K562 (cell line): ENCODE measurements at regions not wholly inside any gene's neighbourhood (a gene's known extent, or its start where the extent isn't known, plus 50 kb on each side); places are given as distances from the start of the nearest gene placed in this dataset.

Experiments
- POLR2A ChIP-seq: fragments of 450-650 bp; conservative IDR thresholded peaks from 2 replicates; pipeline ENCODE4 v1.6.1; 2016
- POLR2AphosphoS5 ChIP-seq: IDR thresholded peaks from 2 replicates; pipeline ENCODE4 v1.6.1; 2011; ENCODE audit warnings: mild to moderate bottlenecking, low read depth, low read length, moderate library complexity; ENCODE audit not compliant: control insufficient read depth, insufficient read depth
- STAT5B ChIP-seq: fragments of 250-450 bp; sonication (Bioruptor Pico); IDR thresholded peaks from 2 replicates; pipeline ENCODE4 v1.8.0; 2021; ENCODE audit warnings: mild to moderate bottlenecking, inconsistent platforms
- TCF7L2 ChIP-seq: fragments of 150-350 bp; IDR thresholded peaks from 2 replicates; pipeline ENCODE4 v1.6.1; 2016; ENCODE audit warnings: low read depth, mild to moderate bottlenecking, low read length, moderate library complexity
- ZFX ChIP-seq: sonication (generic); formaldehyde crosslinking; IDR thresholded peaks from 2 replicates; pipeline ENCODE4 v1.8.0; 2022; ENCODE audit warnings: mild to moderate bottlenecking, missing genetic modification reagents, moderate library complexity
- TF ChIP-seq, protein P1 (sequence below), 3 experiments: IDR thresholded peaks in 2 of 3; conservative IDR thresholded peaks in 1 of 3; 2 replicates each; pipeline ENCODE4 v1.5.1; 2011 to 2012; ENCODE audit warnings: low read length in 3 of 3, mild to moderate bottlenecking in 3 of 3, control low read depth in 2 of 3, improper control_type of control experiment in 1 of 3, inconsistent platforms in 1 of 3, low read depth in 1 of 3, mixed read lengths in 1 of 3, moderate library complexity in 1 of 3; ENCODE audit not compliant: insufficient read depth in 2 of 3

DNA sequence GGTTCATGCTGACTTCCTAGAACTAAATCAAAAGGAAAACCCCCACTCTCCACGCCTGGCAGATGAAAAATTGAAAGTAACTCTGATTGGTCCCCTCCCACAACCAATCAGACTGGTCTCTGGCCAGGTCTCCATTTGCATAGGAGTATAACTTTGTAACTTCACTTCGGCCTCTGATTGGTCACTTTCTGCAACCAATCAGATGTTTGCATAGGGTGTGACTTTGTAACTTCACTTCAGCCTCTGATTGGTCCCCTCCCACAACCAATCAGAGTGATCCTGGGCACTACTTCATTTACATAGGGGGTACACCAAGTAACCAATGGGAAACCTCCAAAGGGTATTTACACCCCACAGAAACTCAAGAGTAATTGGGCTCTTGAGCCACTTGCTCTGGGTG is 306.6 kb upstream of the PFKP start:
- TF ChIP-seq POLR2AphosphoS5 (no peak), STAT5B (CRISPR knock-in tag) (no peak), ZFX (no peak), TCF7L2 (no peak), POLR2A (no peak)
- TF ChIP-seq, protein P1, sequence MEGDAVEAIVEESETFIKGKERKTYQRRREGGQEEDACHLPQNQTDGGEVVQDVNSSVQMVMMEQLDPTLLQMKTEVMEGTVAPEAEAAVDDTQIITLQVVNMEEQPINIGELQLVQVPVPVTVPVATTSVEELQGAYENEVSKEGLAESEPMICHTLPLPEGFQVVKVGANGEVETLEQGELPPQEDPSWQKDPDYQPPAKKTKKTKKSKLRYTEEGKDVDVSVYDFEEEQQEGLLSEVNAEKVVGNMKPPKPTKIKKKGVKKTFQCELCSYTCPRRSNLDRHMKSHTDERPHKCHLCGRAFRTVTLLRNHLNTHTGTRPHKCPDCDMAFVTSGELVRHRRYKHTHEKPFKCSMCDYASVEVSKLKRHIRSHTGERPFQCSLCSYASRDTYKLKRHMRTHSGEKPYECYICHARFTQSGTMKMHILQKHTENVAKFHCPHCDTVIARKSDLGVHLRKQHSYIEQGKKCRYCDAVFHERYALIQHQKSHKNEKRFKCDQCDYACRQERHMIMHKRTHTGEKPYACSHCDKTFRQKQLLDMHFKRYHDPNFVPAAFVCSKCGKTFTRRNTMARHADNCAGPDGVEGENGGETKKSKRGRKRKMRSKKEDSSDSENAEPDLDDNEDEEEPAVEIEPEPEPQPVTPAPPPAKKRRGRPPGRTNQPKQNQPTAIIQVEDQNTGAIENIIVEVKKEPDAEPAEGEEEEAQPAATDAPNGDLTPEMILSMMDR (IDR thresholded peaks at IDR 0.05 in 2 of 3, conservative IDR thresholded peaks at IDR 0.05 in 1 of 3; ENCODE audit: insufficient read depth in 2 of 3, low read depth in 1 of 3, low read length in 3 of 3) = no peak
